HG02852 (cell line): ENCODE measurements at regions not wholly inside any gene's neighbourhood (a gene's known extent, or its start where the extent isn't known, plus 50 kb on each side); places are given as distances from the start of the nearest gene placed in this dataset.
A peak's percentile ranks its signal among the peaks of the same experiment; 100 is the strongest.
"Not testable (repeated sequence)": the region's sequence is repeated elsewhere in the genome, so short reads cannot be mapped to it uniquely, and the experiment has no call there.

Experiments used
- ATAC-seq: cut with Tn5 transposase; IDR thresholded peaks from one replicate; pipeline ENCODE4 v1.9.1; 2021; ENCODE audit warnings: mild to moderate bottlenecking, moderate library complexity; ENCODE audit not compliant: unreplicated experiment

- no peak for ATAC-seq
Observed at GRCh38 chr3:20523293-20523692, 337.3 kb upstream of the SGO1 start.

DNA sequence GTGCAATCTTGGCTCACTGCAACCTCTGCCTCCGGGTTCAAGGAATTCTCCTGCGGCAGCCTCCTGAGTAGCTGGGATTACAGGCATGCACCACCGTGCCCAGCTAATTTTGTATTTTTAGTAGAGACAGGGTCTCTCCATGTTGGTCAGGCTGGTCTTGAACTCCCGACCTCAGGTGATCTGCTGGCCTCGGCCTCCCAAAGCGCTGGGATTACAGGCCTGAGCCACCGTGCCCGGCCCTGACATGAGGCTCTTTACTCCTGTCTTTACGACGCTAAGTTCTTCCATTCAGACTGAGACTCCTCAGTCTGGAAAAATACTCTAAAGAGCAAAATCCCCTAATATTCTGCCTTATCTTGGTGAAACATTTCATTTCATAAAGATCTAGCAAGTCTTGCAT, 331.3 kb upstream of the SGO1 start:
- ATAC-seq = not testable (repeated sequence)

DNA sequence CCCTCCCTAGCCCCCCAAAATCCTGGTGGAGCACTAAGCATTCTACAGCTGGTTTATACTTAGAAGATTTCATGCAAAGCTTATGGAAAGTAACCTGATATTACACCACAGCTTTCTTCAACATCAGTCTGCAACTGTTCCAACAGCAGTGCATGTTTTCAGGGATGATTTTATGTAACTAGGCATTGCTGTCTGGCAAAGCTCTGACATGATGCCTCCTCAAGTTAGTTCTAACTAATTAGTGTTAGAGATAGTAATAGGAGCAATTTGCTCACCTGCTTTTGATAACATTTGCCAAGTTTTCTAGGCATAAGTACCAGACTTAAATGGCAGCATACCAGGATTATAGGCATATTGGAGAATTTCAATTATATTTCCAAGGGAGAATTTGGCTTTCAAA, 330.3 kb upstream of the SGO1 start:
- no peak for ATAC-seq

GRCh38 chr3:20515834-20516233, 329.8 kb upstream of the SGO1 start:
- no peak for ATAC-seq

GRCh38 chr3:20511863-20512505, 326.0 kb upstream of the SGO1 start:
- ATAC-seq = peak; percentile 94

GRCh38 chr3:20510396-20510795, 324.4 kb upstream of the SGO1 start:
- ATAC-seq = no peak

GRCh38 chr3:20503394-20504082, 317.5 kb upstream of the SGO1 start:
- ATAC-seq = no peak

- ATAC-seq = no peak
Observed at GRCh38 chr3:20490996-20491395, 305.0 kb upstream of the SGO1 start.

DNA sequence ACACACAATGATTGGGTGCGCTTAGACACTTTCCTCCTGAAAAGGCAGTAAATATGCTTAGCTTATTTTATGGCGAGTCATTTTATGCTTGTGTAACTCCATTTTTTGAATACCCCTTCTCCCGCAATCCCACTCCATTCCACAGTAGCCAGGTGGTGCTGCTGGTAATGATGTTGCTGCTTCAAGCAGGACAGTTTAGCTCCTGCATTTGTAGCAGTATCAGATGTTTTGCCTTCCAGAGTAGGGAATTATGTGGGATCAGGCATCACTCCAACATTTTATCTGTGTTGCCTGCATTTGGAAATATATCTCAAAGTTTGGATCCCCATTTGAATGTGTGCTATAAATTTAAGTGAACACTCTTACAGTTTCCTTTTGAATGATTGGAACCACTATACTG, 302.1 kb upstream of the SGO1 start:
- ATAC-seq = no peak

DNA sequence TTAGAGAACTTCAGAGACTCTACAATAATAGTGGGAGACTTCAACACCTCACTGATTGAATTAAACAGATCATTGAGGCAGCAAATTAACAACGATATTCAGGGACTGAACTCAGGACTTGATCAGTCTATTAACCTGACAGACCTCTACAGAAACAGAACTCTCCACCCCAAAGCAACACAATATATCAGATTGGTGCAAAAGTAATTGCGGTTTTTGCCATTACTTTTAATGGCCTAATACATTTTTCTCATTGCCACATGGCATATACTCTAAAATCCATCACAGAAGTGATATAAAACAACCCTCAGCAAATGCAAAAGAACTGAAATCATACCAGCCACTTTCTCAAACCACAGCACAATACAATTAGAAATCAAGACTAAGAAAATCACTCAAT, 298.1 kb upstream of the SGO1 start:
- ATAC-seq = no peak

GRCh38 chr3:20482350-20482749, 296.3 kb upstream of the SGO1 start:
- no peak for ATAC-seq

- ATAC-seq = no peak
Observed at GRCh38 chr3:20480786-20481365, 294.9 kb upstream of the SGO1 start.

DNA sequence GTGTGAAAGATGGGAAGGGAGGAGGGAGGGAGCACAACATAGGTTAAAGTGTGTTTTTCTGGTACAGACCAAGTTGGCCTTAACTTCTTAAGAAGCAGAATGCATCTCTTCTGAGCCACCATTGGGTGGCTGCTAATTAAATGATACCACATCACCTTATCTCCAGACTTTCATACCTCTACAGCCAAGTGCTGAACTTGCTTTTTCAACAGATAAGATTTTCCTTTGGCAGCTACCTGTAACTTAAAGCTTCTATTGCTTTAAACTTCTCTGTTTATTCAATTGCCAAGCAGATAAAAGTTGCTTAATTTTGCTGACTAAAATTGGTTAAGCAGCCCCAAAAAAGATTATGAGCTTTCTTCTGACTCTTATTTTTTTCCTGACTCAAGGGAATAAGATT, 292.4 kb upstream of the SGO1 start:
- ATAC-seq = no peak

- ATAC-seq = not testable (repeated sequence)
Observed at GRCh38 chr3:20464237-20464636, 278.2 kb upstream of the SGO1 start.

DNA sequence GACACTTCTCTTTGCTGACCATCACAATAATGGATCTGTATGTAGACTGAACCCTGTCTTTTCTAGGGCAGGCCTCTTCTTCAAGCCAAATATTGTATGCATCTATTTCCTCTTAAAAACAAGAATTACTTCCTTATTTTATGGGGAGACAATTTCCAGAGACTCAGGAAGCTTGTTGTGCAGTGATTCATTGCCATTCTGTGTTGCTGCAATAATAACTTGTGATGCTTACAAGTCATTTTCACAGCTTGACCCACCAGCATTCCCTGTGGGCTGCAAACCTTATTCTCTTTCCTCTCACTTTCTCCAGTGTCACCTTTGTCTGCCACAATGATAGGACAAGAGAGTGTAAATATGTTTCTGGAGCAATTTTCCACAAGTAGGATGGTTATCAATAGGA, 276.7 kb upstream of the SGO1 start:
- ATAC-seq = no peak

GRCh38 chr3:20462226-20462625, 276.2 kb upstream of the SGO1 start:
- ATAC-seq = no peak

GRCh38 chr3:20458994-20459716, 273.1 kb upstream of the SGO1 start:
- no peak for ATAC-seq

GRCh38 chr3:20456511-20456910, 270.5 kb upstream of the SGO1 start:
- no peak for ATAC-seq

DNA sequence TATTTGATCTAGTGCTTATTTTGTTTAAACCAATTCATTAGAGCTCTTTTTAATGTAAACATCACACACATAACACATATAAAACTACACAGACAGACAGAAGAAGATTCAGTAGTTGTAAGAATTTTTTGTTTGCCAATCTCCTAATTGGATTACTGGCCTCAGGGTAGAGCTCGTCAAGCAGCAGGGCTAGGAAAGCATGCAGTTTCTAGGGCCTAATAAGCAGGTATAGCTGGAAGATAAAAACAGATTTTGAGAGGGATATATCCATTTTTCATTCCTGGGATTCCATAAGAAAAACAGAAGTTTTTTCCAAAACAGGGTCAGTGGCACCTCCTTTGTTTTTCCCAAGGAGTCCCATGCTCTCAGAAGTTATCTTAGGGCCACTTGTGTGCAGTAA, 265.2 kb upstream of the SGO1 start:
- ATAC-seq = no peak

- ATAC-seq = no peak
Observed at GRCh38 chr3:20450611-20451010, 264.6 kb upstream of the SGO1 start.

DNA sequence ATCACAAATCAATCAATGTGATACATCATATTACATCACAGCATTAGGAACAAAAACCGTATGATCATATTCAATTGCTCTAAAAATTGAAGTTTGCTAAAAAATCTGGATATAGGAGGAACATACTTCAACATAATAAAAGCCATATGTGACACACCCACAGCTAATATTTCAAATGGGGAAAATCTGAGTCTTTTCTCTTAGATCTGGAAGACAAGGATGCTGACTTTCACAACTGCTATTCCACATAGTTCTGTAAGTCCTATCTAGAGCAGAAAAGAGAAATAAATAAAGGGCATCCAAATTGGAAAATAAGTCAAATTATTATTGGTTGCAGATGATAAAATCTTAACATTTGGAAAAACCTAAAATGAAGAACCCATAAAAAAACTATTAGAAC, 256.8 kb upstream of the SGO1 start:
- ATAC-seq = no peak

DNA sequence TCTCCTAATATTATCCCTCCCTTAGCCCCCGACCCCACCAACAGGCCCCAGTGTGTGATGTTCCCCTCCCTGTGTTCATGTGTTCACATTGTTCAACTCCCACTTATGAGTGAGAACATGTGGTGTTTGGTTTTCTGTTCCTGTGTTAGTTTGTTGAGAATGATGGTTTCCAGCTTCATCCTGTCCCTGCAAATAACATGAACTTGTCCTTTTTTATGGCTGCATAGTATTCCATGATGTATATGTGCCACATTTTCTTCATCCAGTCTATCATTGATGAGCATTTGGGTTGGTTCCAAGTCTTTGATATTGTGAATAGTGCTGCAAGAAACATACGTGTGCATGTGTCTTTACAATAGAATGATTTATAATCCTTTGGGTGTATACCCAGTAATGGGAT, 241.3 kb upstream of the SGO1 start:
- ATAC-seq = not testable (repeated sequence)
